H1 (cell line): ENCODE measurements at regions not wholly inside any gene's neighbourhood (a gene's known extent, or its start where the extent isn't known, plus 50 kb on each side); places are given as distances from the start of the nearest gene placed in this dataset.

Source experiments
- CTCF ChIA-PET: fragments of 300-600 bp; sonication (Branson Sonifier 250); formaldehyde crosslinking; loops from one replicate; lab custom pipeline; 2021; ENCODE audit not compliant: partially characterized antibody; lab: Charles Lee
- POLR2A ChIA-PET: fragments of 300-600 bp; sonication (Branson Sonifier 250); formaldehyde crosslinking; loops from one replicate; lab custom pipeline; 2021; ENCODE audit warnings: inconsistent platforms; ENCODE audit not compliant: partially characterized antibody; lab: Charles Lee
- DNase-seq, 2 experiments: peaks; one replicate each; pipeline versions ENCODE4 v3.0.0 to v3.0.0-alpha.2; 2010 to 2022; ENCODE audit warnings: low spot score in 2 of 2, low read depth in 1 of 2, mixed read lengths in 1 of 2
- FAIRE-seq: peaks from 2 replicates; lab custom pipeline; 2011; peaks lifted over from hg19 to GRCh38; lab: Jason Lieb, UNC
- H2AFZ ChIP-seq: 2 replicates; pipeline ENCODE4 v1.8.1; 2012; ENCODE audit warnings: low read length, inconsistent platforms
- H2AK5ac ChIP-seq: 2 replicates; pipeline ENCODE4 v1.6.1; 2013; ENCODE audit warnings: low read depth, low read length
- H2BK120ac ChIP-seq: replicated peaks from 2 replicates; pipeline ENCODE3; 2013; ENCODE audit warnings: low read depth, low read length, inconsistent platforms
- H2BK12ac ChIP-seq: 2 replicates; pipeline ENCODE4 v1.6.1; 2013; ENCODE audit warnings: low read depth, low read length
- H2BK15ac ChIP-seq: 2 replicates; pipeline ENCODE4 v1.6.1; 2013; ENCODE audit warnings: low read length
- H2BK20ac ChIP-seq: 2 replicates; pipeline ENCODE4 v1.6.1; 2013; ENCODE audit warnings: low read length
- H2BK5ac ChIP-seq: 2 replicates; pipeline ENCODE4 v1.6.1; 2013; ENCODE audit warnings: low read depth, low read length
- H3K14ac ChIP-seq: 2 replicates; pipeline ENCODE4 v1.6.1; 2013; ENCODE audit warnings: inconsistent platforms; ENCODE audit not compliant: insufficient read length
- H3K18ac ChIP-seq: 2 replicates; pipeline ENCODE4 v1.6.1; 2013; ENCODE audit warnings: low read length; ENCODE audit errors: extremely low read depth
- H3K23ac ChIP-seq: 2 replicates; pipeline ENCODE4 v1.6.1; 2013; ENCODE audit warnings: inconsistent platforms; ENCODE audit not compliant: insufficient read length
- H3K23me2 ChIP-seq: 2 replicates; pipeline ENCODE4 v1.6.1; 2013; ENCODE audit warnings: low read depth, low read length
- H3K27ac ChIP-seq: 2 replicates; pipeline ENCODE4 v1.6.1; 2011; ENCODE audit warnings: low read depth, low read length, inconsistent platforms
- H3K27me3 ChIP-seq, 4 experiments: replicated peaks in 1 of 4; 1 replicate in 1 of 4; 2 replicates in 3 of 4; pipeline versions ENCODE4 v1.6.1 to v1.8.1; 2011 to 2013; ENCODE audit warnings: low read length in 3 of 4, mild to moderate bottlenecking in 3 of 4, inconsistent platforms in 2 of 4, mixed read lengths in 2 of 4, moderate library complexity in 1 of 4; ENCODE audit not compliant: control insufficient read depth in 3 of 4, insufficient read depth in 3 of 4; ENCODE audit errors: extremely low read depth in 1 of 4
- H3K36me3 ChIP-seq, 4 experiments: 2 replicates each; pipeline versions ENCODE4 v1.6.1 to v1.8.1; 2011 to 2013; ENCODE audit warnings: mild to moderate bottlenecking in 4 of 4, low read length in 3 of 4, moderate library complexity in 2 of 4, control low read depth in 1 of 4, inconsistent platforms in 1 of 4; ENCODE audit not compliant: insufficient read depth in 4 of 4, control insufficient read depth in 2 of 4
- H3K4ac ChIP-seq: replicated peaks from 2 replicates; pipeline ENCODE3; 2013; ENCODE audit warnings: low read length, low read depth, mixed read lengths, inconsistent platforms; ENCODE audit not compliant: insufficient read length
- H3K4me1 ChIP-seq, 4 experiments: replicated peaks in 1 of 4; 1 replicate in 1 of 4; 2 replicates in 3 of 4; pipeline versions ENCODE4 v1.6.1 to v1.8.1; 2011 to 2013; ENCODE audit warnings: low read length in 3 of 4, inconsistent platforms in 2 of 4, mixed read lengths in 1 of 4; ENCODE audit not compliant: insufficient read depth in 4 of 4, control insufficient read depth in 3 of 4
- H3K4me2 ChIP-seq, 2 experiments: 2 replicates each; pipeline versions ENCODE4 v1.6.1 to v1.8.1; 2011 to 2013; ENCODE audit warnings: low read depth in 2 of 2, low read length in 2 of 2, control low read depth in 1 of 2, inconsistent platforms in 1 of 2, mild to moderate bottlenecking in 1 of 2; ENCODE audit not compliant: insufficient read depth in 1 of 2
- H3K4me3 ChIP-seq, 4 experiments: fragments of 200-600, 300-600 bp in 1 of 4; sonication (generic), shearing (Covaris generic), sonication (Bioruptor Twin) in 1 of 4; 2 replicates each; pipeline versions ENCODE4 v1.5.1 to v1.8.1; 2011 to 2016; ENCODE audit warnings: low read length in 4 of 4, low read depth in 3 of 4, control low read depth in 2 of 4, inconsistent platforms in 2 of 4, mild to moderate bottlenecking in 2 of 4, mixed read lengths in 1 of 4, moderate library complexity in 1 of 4; ENCODE audit not compliant: insufficient read depth in 2 of 4; ENCODE audit errors: extremely low read depth in 1 of 4
- H3K56ac ChIP-seq: replicated peaks from 2 replicates; pipeline ENCODE3; 2013; ENCODE audit warnings: low read depth, mild to moderate bottlenecking, mixed read lengths, low read length, inconsistent platforms; ENCODE audit not compliant: insufficient read length
- H3K79me1 ChIP-seq: 2 replicates; pipeline ENCODE4 v1.6.1; 2013; ENCODE audit warnings: low read depth, low read length, control low read depth
- H3K79me2 ChIP-seq, 2 experiments: 2 replicates each; pipeline versions ENCODE4 v1.6.1 to v1.8.1; 2012 to 2013; ENCODE audit warnings: low read length in 2 of 2, mild to moderate bottlenecking in 2 of 2, inconsistent platforms in 1 of 2; ENCODE audit not compliant: insufficient read depth in 2 of 2, control insufficient read depth in 1 of 2
- H3K9ac ChIP-seq, 4 experiments: replicated peaks in 1 of 4; 1 replicate in 1 of 4; 2 replicates in 3 of 4; pipeline versions ENCODE4 v1.6.1 to v1.8.1; 2011 to 2013; ENCODE audit warnings: low read depth in 3 of 4, low read length in 3 of 4, control low read depth in 2 of 4, mild to moderate bottlenecking in 2 of 4, moderate library complexity in 2 of 4, inconsistent platforms in 1 of 4; ENCODE audit errors: extremely low read depth in 1 of 4
- H3K9me3 ChIP-seq, 2 experiments: 2 replicates each; pipeline versions ENCODE4 v1.6.1 to v1.8.1; 2012 to 2013; ENCODE audit warnings: mild to moderate bottlenecking in 2 of 2, moderate library complexity in 2 of 2, control low read depth in 1 of 2, inconsistent platforms in 1 of 2, low read depth in 1 of 2, low read length in 1 of 2, mixed read lengths in 1 of 2; ENCODE audit not compliant: insufficient read depth in 2 of 2
- H4K20me1 ChIP-seq, 2 experiments: replicated peaks in 1 of 2; 2 replicates each; pipeline versions ENCODE3 to v1.8.1; 2011 to 2013; ENCODE audit warnings: inconsistent platforms in 2 of 2, low read length in 2 of 2, mild to moderate bottlenecking in 1 of 2; ENCODE audit not compliant: insufficient read depth in 2 of 2, control insufficient read depth in 1 of 2
- H4K5ac ChIP-seq: 2 replicates; pipeline ENCODE4 v1.6.1; 2013; ENCODE audit warnings: low read length, low read depth, mixed read lengths, inconsistent platforms; ENCODE audit not compliant: insufficient read length
- H4K8ac ChIP-seq: 2 replicates; pipeline ENCODE4 v1.8.0; 2013; ENCODE audit warnings: mild to moderate bottlenecking, moderate library complexity, low read length, inconsistent platforms; ENCODE audit not compliant: insufficient read depth; ENCODE audit errors: extremely low read depth
- H4K91ac ChIP-seq: replicated peaks from 2 replicates; pipeline ENCODE3; 2013; ENCODE audit warnings: low read length, mixed read lengths, inconsistent platforms; ENCODE audit not compliant: insufficient read length
- ASH2L ChIP-seq: fragments of 200-600, 300-600 bp; sonication (generic); IDR thresholded peaks from one replicate; pipeline ENCODE4 v1.7.1; 2017; ENCODE audit warnings: low read length
- CHD1 ChIP-seq: IDR thresholded peaks from 2 replicates; pipeline ENCODE4 v1.6.1; 2012; ENCODE audit warnings: low read depth, low read length, improper control_type of control experiment
- POLR2A ChIP-seq, 2 experiments: IDR thresholded peaks; 1 replicate in 1 of 2; 2 replicates in 1 of 2; pipeline ENCODE4 v1.6.1; 2011; ENCODE audit warnings: low read depth in 2 of 2, low read length in 2 of 2, mild to moderate bottlenecking in 2 of 2; ENCODE audit errors: control extremely low read depth in 1 of 2
- SRF ChIP-seq: IDR thresholded peaks from 2 replicates; pipeline ENCODE4 v1.6.1; 2011; ENCODE audit warnings: mild to moderate bottlenecking, low read depth, low read length, moderate library complexity
- TAF7 ChIP-seq: optimal IDR thresholded peaks from 2 replicates; pipeline ENCODE3; 2011; ENCODE audit warnings: low read depth, mild to moderate bottlenecking, inconsistent platforms, low read length, moderate library complexity, borderline replicate concordance
- TBP ChIP-seq: IDR thresholded peaks from 2 replicates; pipeline ENCODE4 v1.6.1; 2011; ENCODE audit warnings: low read depth, low read length, improper control_type of control experiment
- WGBS, 2 experiments: shearing (Covaris generic) in 1 of 2; methylation state at CpG; one replicate each; pipeline versions ENCODE4 v1.1.6 to v1.1.7; 2013 to 2015; ENCODE audit warnings: low lambda C conversion rate in 2 of 2, mixed read lengths in 2 of 2, inconsistent platforms in 1 of 2, low coverage in 1 of 2, missing lambda C conversion rate in 1 of 2; ENCODE audit not compliant: insufficient replicate concordance in 2 of 2, insufficient coverage in 1 of 2, insufficient read length in 1 of 2; ENCODE audit errors: extremely low coverage in 1 of 2, missing lambda C conversion rate in 1 of 2; 5-methylcytosine and 5-hydroxymethylcytosine counted together

DNA sequence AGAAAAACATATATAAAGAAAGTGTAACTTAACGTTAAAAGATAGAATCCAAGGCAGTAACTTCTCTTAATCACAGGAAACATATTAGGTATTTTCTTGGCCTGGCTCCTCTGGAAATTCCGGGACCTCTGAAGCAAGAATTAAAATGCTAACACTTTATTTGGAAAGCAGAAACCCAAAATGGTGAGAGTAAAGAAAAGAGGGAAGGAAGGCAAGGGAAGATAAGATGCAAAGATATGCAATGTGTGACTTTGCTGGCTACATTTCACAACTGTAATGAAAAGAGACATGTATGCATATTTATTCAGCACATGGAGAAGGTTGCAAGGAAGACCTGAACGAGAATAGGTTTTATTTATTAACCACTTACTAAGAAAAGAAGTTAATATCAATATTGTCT lies 372.5 kb downstream of the TBL1XR1 start:
- Histone ChIP-seq H2BK12ac (no peak overlapping the region), H3K18ac (no peak overlapping the region), H3K27me3 (no peaks in the 10 kb centered on the region; a peak in 1 of 7 replicates), H3K79me1 (no peaks in the 10 kb centered on the region), H2BK5ac (no peak overlapping the region), H3K4me2 (no peak overlapping the region), H3K4me1 (no peaks in the 10 kb centered on the region), H3K79me2 (no peaks in the 10 kb centered on the region), H3K14ac (no peak overlapping the region), H3K56ac (no peak overlapping the region), H3K9me3 (no peaks in the 10 kb centered on the region), H3K4me3 (no peak overlapping the region), H2BK15ac (no peak overlapping the region), H3K36me3 (no peaks in the 10 kb centered on the region), H3K27ac (no peak overlapping the region), H2AFZ (no peak overlapping the region), H3K23me2 (no peaks in the 10 kb centered on the region), H3K23ac (no peak overlapping the region), H4K20me1 (no peaks in the 10 kb centered on the region), H4K5ac (no peak overlapping the region), H3K9ac (no peak overlapping the region), H3K4ac (no peak overlapping the region), H2BK120ac (no peak overlapping the region), H2AK5ac (no peak overlapping the region), H2BK20ac (no peak overlapping the region), H4K8ac (no peak overlapping the region), H4K91ac (no peak overlapping the region)
- WGBS, 2 experiments: 56% methylated on average over 3 of the region's 3 CpGs; no CpG with 5 or more reads in 1 of the 2 experiments
- CTCF ChIA-PET: no interaction called here
- no peak for DNase-seq
- TF ChIP-seq POLR2A (IDR thresholded peaks at IDR 0.05; ENCODE audit: control extremely low read depth in 1 of 2, low read depth in 2 of 2, low read length in 2 of 2): no peak
- no peak for TF ChIP-seq TAF7
- no peak for TF ChIP-seq ASH2L
- TF ChIP-seq CHD1: no peak
- TF ChIP-seq SRF: no peak
- no peak for TF ChIP-seq TBP
- no peak for FAIRE-seq
- POLR2A ChIA-PET: no interaction called here
